ENCODE measurements at regions not wholly inside any gene's neighbourhood (a gene's known extent, or its start where the extent isn't known, plus 50 kb on each side); places are given as distances from the start of the nearest gene placed in this dataset.

- no peak for DNase-seq
Observed at GRCh38 chr4:13024147-13025105, 459.7 kb downstream of the RAB28 start.

- DNase-seq = no peak
Observed at GRCh38 chr4:13007802-13008470, 476.2 kb downstream of the RAB28 start.

- DNase-seq = no peak
Observed at GRCh38 chr4:12993923-12994322, 490.2 kb downstream of the RAB28 start.

GRCh38 chr4:12987284-12987683 lies 496.9 kb downstream of the RAB28 start:
- DNase-seq = no peak

GRCh38 chr4:12979797-12980196 lies 504.3 kb downstream of the RAB28 start:
- no peak for DNase-seq

GRCh38 chr4:12978310-12978709 lies 505.8 kb downstream of the RAB28 start:
- no peak for DNase-seq

- no peak for DNase-seq
Observed at GRCh38 chr4:12975511-12975910, 508.6 kb downstream of the RAB28 start.

GRCh38 chr4:12973522-12973921 lies 510.6 kb downstream of the RAB28 start:
- no peak for DNase-seq

- DNase-seq = no peak
Observed at GRCh38 chr4:12968345-12968744, 515.8 kb downstream of the RAB28 start.

GRCh38 chr4:12966726-12967125 lies 517.4 kb downstream of the RAB28 start:
- no peak for DNase-seq

GRCh38 chr4:12965334-12965733 lies 518.8 kb downstream of the RAB28 start:
- DNase-seq = no peak

- DNase-seq = no peak
Observed at GRCh38 chr4:12963912-12964311, 520.2 kb downstream of the RAB28 start.

GRCh38 chr4:12963291-12963690 lies 520.8 kb downstream of the RAB28 start:
- DNase-seq = no peak

GRCh38 chr4:12961713-12962112 lies 522.4 kb downstream of the RAB28 start:
- no peak for DNase-seq

- DNase-seq = no peak
Observed at GRCh38 chr4:12958436-12958835, 525.7 kb downstream of the RAB28 start.

GRCh38 chr4:12957108-12957507 lies 527.0 kb downstream of the RAB28 start:
- no peak for DNase-seq

- no peak for DNase-seq
Observed at GRCh38 chr4:12956026-12956425, 528.1 kb downstream of the RAB28 start.

GRCh38 chr4:12949719-12950490 lies 534.2 kb downstream of the RAB28 start:
- no peak for DNase-seq

GRCh38 chr4:12943069-12943468 lies 541.1 kb downstream of the RAB28 start:
- no peak for DNase-seq

- DNase-seq = no peak
Observed at GRCh38 chr4:12933760-12934221, 550.3 kb downstream of the RAB28 start.

- DNase-seq = no peak
Observed at GRCh38 chr4:12932203-12932788, 551.8 kb downstream of the RAB28 start.

- no peak for DNase-seq
Observed at GRCh38 chr4:12929784-12930183, 554.4 kb downstream of the RAB28 start.

- no peak for DNase-seq
Observed at GRCh38 chr4:12928751-12929150, 555.4 kb downstream of the RAB28 start.

Data from NCI-H187 treated with DMSO at 0.1 percent for 48 hours (cell line).